22Rv1 (cell line): ENCODE measurements at regions not wholly inside any gene's neighbourhood (a gene's known extent, or its start where the extent isn't known, plus 50 kb on each side); places are given as distances from the start of the nearest gene placed in this dataset.

Source experiments
- CTCF ChIP-seq: fragments of 450-650 bp; IDR thresholded peaks from 2 replicates; pipeline ENCODE4 v1.5.1; 2017; ENCODE audit warnings: mild to moderate bottlenecking
- ZFX ChIP-seq: fragments of 450-650 bp; IDR thresholded peaks from 2 replicates; pipeline ENCODE4 v1.6.1; 2017; ENCODE audit warnings: antibody characterized with exemption, borderline replicate concordance

GRCh38 chr3:99145031-99145430 lies 243.5 kb upstream of the DCBLD2 start:
- TF ChIP-seq CTCF, result no peak
- no peak for TF ChIP-seq ZFX
